MCF 10A (cell line): ENCODE measurements at regions not wholly inside any gene's neighbourhood (a gene's known extent, or its start where the extent isn't known, plus 50 kb on each side); places are given as distances from the start of the nearest gene placed in this dataset.

ENCODE experiments used
- BruUV-seq: library from RNA; stranded (reverse); fragments of 400-500 nt; replicated peaks from 2 replicates; lab custom pipeline; 2021; lab: Mats Ljungman, UMichigan
- CTCF ChIA-PET: fragments of 300-600 bp; sonication (Branson Sonifier 250); formaldehyde crosslinking; extraction: SDS; loops from one replicate; lab custom pipeline; 2021; ENCODE audit warnings: antibody characterized with exemption, inconsistent platforms; lab: Yijun Ruan, JAX
- POLR2A ChIA-PET: fragments of 300-600, 350-650 bp; sonication (Branson Sonifier 250); formaldehyde crosslinking; extraction: SDS; loops from one replicate; lab custom pipeline; 2020; ENCODE audit warnings: antibody characterized with exemption, inconsistent platforms; lab: Yijun Ruan, JAX
- DNase-seq: peaks from one replicate; pipeline ENCODE4 v3.0.0-alpha.2; 2018; ENCODE audit not compliant: unreplicated experiment
- H3K27ac Mint-ChIP-seq: one replicate; pipeline ENCODE4 v1.8.0; 2022; ENCODE audit warnings: mild to moderate bottlenecking, low read depth, mixed read lengths; ENCODE audit not compliant: unreplicated experiment
- H3K27me3 Mint-ChIP-seq: one replicate; pipeline ENCODE4 v1.8.0; 2022; ENCODE audit warnings: mixed read lengths; ENCODE audit not compliant: insufficient read depth, unreplicated experiment
- H3K36me3 Mint-ChIP-seq: one replicate; pipeline ENCODE4 v1.8.0; 2022; ENCODE audit warnings: mild to moderate bottlenecking, moderate library complexity, mixed read lengths; ENCODE audit not compliant: insufficient read depth, unreplicated experiment
- H3K4me1 Mint-ChIP-seq: one replicate; pipeline ENCODE4 v1.8.0; 2022; ENCODE audit warnings: mixed read lengths; ENCODE audit not compliant: insufficient read depth, unreplicated experiment
- H3K4me3 Mint-ChIP-seq: one replicate; pipeline ENCODE4 v1.8.0; 2022; ENCODE audit warnings: mild to moderate bottlenecking, moderate library complexity, mixed read lengths; ENCODE audit not compliant: unreplicated experiment
- H3K9me3 Mint-ChIP-seq: one replicate; pipeline ENCODE4 v1.8.0; 2022; ENCODE audit warnings: mixed read lengths; ENCODE audit not compliant: unreplicated experiment
- intact Hi-C: fragments of 100-400 bp; cut with micrococcal nuclease; formaldehyde crosslinking; loops from 2 replicates; pipeline ENCODE4 v1.14.1; 2022
- TF ChIP-seq, protein P1 (sequence below): fragments of 200-600 bp; IDR thresholded peaks from one replicate; pipeline ENCODE4 v1.8.0; 2022; ENCODE audit warnings: antibody characterized with exemption, mild to moderate bottlenecking; ENCODE audit not compliant: unreplicated experiment

DNA sequence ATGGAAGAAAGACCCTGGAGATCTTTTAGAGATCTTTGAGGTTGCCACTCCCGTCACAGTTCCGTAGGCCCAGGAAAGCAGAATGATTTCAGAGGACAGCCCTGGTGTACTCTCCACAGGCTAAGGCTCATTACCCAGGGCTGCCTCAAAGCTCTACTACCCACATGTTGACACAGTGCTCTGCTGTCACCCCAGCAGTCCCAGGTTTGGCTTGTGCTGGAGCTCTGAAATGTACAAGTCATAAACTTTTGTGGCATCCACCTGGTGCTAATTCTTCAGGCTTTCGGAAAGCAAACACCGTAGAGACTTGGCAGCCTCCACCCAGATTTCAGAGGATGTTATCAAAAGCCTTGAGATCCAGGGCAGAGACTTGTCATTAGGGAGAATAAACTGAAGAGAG, 136.5 kb downstream of the MTRR start:
- intact Hi-C loops = no loop called here
- POLR2A ChIA-PET = no interaction called here
- Mint-ChIP-seq H3K27ac (no peak overlapping the region), H3K4me1 (no peaks in the 10 kb centered on the region), H3K9me3 (peaks cover 18% of the 10 kb centered on the region), H3K27me3 (no peaks in the 10 kb centered on the region), H3K36me3 (no peaks in the 10 kb centered on the region), H3K4me3 (no peak overlapping the region)
- CTCF ChIA-PET = no interaction called here
- no TSS peak for BruUV-seq
- TF ChIP-seq, protein P1, sequence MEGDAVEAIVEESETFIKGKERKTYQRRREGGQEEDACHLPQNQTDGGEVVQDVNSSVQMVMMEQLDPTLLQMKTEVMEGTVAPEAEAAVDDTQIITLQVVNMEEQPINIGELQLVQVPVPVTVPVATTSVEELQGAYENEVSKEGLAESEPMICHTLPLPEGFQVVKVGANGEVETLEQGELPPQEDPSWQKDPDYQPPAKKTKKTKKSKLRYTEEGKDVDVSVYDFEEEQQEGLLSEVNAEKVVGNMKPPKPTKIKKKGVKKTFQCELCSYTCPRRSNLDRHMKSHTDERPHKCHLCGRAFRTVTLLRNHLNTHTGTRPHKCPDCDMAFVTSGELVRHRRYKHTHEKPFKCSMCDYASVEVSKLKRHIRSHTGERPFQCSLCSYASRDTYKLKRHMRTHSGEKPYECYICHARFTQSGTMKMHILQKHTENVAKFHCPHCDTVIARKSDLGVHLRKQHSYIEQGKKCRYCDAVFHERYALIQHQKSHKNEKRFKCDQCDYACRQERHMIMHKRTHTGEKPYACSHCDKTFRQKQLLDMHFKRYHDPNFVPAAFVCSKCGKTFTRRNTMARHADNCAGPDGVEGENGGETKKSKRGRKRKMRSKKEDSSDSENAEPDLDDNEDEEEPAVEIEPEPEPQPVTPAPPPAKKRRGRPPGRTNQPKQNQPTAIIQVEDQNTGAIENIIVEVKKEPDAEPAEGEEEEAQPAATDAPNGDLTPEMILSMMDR = no peak
- no peak for DNase-seq

GRCh38 chr5:8012131-8012977, 143.4 kb downstream of the MTRR start:
- Mint-ChIP-seq H3K36me3 (no peaks in the 10 kb centered on the region), H3K9me3 (peaks cover 4% of the 10 kb centered on the region), H3K27me3 (no peaks in the 10 kb centered on the region), H3K4me3 (no peak overlapping the region), H3K4me1 (peaks cover 8% of the 10 kb centered on the region), H3K27ac (no peak overlapping the region)
- DNase-seq = no peak
- CTCF ChIA-PET = no interaction called here
- no TSS peak for BruUV-seq
- TF ChIP-seq, protein P1 = no peak
- POLR2A ChIA-PET = no interaction called here
- intact Hi-C loops = no loop called here

- H3K36me3 Mint-ChIP-seq = no peaks in the 10 kb centered on the region
- H3K4me3 Mint-ChIP-seq = no peak overlapping the region
- H3K27ac Mint-ChIP-seq = no peak overlapping the region
- DNase-seq = no peak
- peaks cover 8% of the 10 kb centered on the region for H3K4me1 Mint-ChIP-seq
- intact Hi-C loops = no loop called here
- no TSS peak for BruUV-seq
- H3K9me3 Mint-ChIP-seq = no peaks in the 10 kb centered on the region
- H3K27me3 Mint-ChIP-seq = no peaks in the 10 kb centered on the region
- ChIA-PET CTCF (no interaction called here), POLR2A (no interaction called here)
- TF ChIP-seq, protein P1 = no peak
These were observed 145.2 kb downstream of the MTRR start for GRCh38 chr5:8013948-8014710.

- no peak for DNase-seq
- BruUV-seq = no TSS peak
- intact Hi-C loops = no loop called here
- Mint-ChIP-seq H3K9me3 (no peaks in the 10 kb centered on the region), H3K36me3 (no peaks in the 10 kb centered on the region), H3K4me3 (no peak overlapping the region), H3K27ac (no peak overlapping the region), H3K27me3 (no peaks in the 10 kb centered on the region), H3K4me1 (no peaks in the 10 kb centered on the region)
- ChIA-PET POLR2A (interaction anchor here (0.7 kb wide), 1 partner anchor 1216 kb away, joined by 3 read pairs; no protein-coding TSS in a partner anchor), CTCF (no interaction called here)
- TF ChIP-seq, protein P1 = no peak
These were observed 150.8 kb downstream of the MTRR start for GRCh38 chr5:8019719-8020218.
